ENCODE measurements at regions not wholly inside any gene's neighbourhood (a gene's known extent, or its start where the extent isn't known, plus 50 kb on each side); places are given as distances from the start of the nearest gene placed in this dataset.

GRCh38 chr2:23029111-23029510 is 355.9 kb upstream of the KLHL29 start:
- Mint-ChIP-seq H3K9me3 (peaks cover 3% of the 10 kb centered on the region; the same call in 1 of the 2 replicates), H3K36me3 (no peaks in the 10 kb centered on the region), H3K4me1 (peaks cover 23% of the 10 kb centered on the region), H3K4me3 (no peak overlapping the region), H3K27me3 (ENCODE audit: low read depth) (no peaks in the 10 kb centered on the region), H3K27ac (no peak overlapping the region)
- TF ChIP-seq FOXP1 (CRISPR knock-in tag; IDR thresholded peaks at IDR 0.05; ENCODE audit: borderline replicate concordance) (no peak), ZNF121 (CRISPR knock-in tag; IDR thresholded peaks at IDR 0.05) (no peak), FOXK1 (CRISPR knock-in tag; IDR thresholded peaks at IDR 0.05) (no peak), ZNF263 (CRISPR knock-in tag; IDR thresholded peaks at IDR 0.05; ENCODE audit: low read depth) (no peak), GTF2I (CRISPR knock-in tag; conservative IDR thresholded peaks at IDR 0.05) (no peak), MAX (CRISPR knock-in tag; IDR thresholded peaks at IDR 0.05) (no peak), NFYB (CRISPR knock-in tag; conservative IDR thresholded peaks at IDR 0.05; ENCODE audit: low read depth) (no peak), CREB1 (CRISPR knock-in tag; IDR thresholded peaks at IDR 0.05) (no peak), AFF4 (CRISPR knock-in tag; IDR thresholded peaks at IDR 0.05; ENCODE audit: borderline replicate concordance) (no peak), JUN (CRISPR knock-in tag; IDR thresholded peaks at IDR 0.05) (no peak), ZSCAN18 (CRISPR knock-in tag; IDR thresholded peaks at IDR 0.05) (no peak), ZNF416 (CRISPR knock-in tag; IDR thresholded peaks at IDR 0.05) (no peak), NFATC4 (CRISPR knock-in tag; IDR thresholded peaks at IDR 0.05) (no peak), SMAD3 (CRISPR knock-in tag; IDR thresholded peaks at IDR 0.05; ENCODE audit: borderline replicate concordance) (no peak), ZNF671 (CRISPR knock-in tag; IDR thresholded peaks at IDR 0.05) (no peak)
- TF ChIP-seq, protein P1, sequence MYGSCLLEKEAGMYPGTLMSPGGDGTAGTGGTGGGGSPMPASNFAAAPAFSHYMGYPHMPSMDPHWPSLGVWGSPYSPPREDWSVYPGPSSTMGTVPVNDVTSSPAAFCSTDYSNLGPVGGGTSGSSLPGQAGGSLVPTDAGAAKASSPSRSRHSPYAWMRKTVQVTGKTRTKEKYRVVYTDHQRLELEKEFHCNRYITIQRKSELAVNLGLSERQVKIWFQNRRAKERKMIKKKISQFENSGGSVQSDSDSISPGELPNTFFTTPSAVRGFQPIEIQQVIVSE (CRISPR knock-in tag; IDR thresholded peaks at IDR 0.05; ENCODE audit: borderline replicate concordance): no peak
- TF ChIP-seq, protein P2, sequence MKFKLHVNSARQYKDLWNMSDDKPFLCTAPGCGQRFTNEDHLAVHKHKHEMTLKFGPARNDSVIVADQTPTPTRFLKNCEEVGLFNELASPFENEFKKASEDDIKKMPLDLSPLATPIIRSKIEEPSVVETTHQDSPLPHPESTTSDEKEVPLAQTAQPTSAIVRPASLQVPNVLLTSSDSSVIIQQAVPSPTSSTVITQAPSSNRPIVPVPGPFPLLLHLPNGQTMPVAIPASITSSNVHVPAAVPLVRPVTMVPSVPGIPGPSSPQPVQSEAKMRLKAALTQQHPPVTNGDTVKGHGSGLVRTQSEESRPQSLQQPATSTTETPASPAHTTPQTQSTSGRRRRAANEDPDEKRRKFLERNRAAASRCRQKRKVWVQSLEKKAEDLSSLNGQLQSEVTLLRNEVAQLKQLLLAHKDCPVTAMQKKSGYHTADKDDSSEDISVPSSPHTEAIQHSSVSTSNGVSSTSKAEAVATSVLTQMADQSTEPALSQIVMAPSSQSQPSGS (CRISPR knock-in tag; IDR thresholded peaks at IDR 0.05; ENCODE audit: borderline replicate concordance, low read depth): no peak
- TF ChIP-seq, protein P3, sequence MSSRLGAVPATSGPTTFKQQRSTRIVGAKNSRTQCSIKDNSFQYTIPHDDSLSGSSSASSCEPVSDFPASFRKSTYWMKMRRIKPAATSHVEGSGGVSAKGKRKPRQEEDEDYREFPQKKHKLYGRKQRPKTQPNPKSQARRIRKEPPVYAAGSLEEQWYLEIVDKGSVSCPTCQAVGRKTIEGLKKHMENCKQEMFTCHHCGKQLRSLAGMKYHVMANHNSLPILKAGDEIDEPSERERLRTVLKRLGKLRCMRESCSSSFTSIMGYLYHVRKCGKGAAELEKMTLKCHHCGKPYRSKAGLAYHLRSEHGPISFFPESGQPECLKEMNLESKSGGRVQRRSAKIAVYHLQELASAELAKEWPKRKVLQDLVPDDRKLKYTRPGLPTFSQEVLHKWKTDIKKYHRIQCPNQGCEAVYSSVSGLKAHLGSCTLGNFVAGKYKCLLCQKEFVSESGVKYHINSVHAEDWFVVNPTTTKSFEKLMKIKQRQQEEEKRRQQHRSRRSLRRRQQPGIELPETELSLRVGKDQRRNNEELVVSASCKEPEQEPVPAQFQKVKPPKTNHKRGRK (CRISPR knock-in tag; IDR thresholded peaks at IDR 0.05; ENCODE audit: borderline replicate concordance): no peak
- DNase-seq (ENCODE audit: low spot score): no peak
- ATAC-seq: no peak; the same call in 1 of the 2 replicates
- ChIA-PET POLR2A (no interaction called here), CTCF (no interaction called here)

Data from WTC11 (cell line).